ENCODE measurements at regions not wholly inside any gene's neighbourhood (a gene's known extent, or its start where the extent isn't known, plus 50 kb on each side); places are given as distances from the start of the nearest gene placed in this dataset.

DNA sequence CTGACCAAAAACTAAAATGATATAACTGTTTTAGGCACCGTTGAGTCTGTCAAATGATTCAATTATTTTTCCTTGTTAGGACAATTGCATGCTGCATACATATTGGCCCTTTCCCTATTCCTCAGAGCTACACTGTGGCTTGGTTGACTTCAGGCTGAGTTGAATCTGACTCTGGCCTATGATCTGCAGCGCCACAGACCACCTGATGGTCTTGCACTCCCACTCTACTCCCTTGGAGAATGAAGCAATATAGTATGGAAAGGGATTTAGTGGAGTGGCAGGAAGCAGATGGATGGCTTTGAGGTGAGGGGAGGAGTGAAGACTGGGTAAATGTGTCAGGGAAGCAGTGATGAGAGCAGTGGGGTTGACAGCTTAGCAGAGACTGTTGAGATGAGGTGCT is 579.0 kb upstream of the STXBP6 start:
- no peaks in the 10 kb centered on the region for H3K27me3 ChIP-seq (ENCODE audit: insufficient read depth, low read depth, low read length)
- no peak overlapping the region for H3K4me2 ChIP-seq (ENCODE audit: low read length)
- peaks cover 6% of the 10 kb centered on the region for H3F3A ChIP-seq (ENCODE audit: insufficient read depth, low read length, poor library complexity, severe bottlenecking)
- H4K20me1 ChIP-seq (ENCODE audit: insufficient read depth): no peaks in the 10 kb centered on the region
- H3K9me3 ChIP-seq (ENCODE audit: low read length): no peaks in the 10 kb centered on the region
- no peak for TF ChIP-seq RAD21 (conservative IDR thresholded peaks at IDR 0.05)
- TF ChIP-seq EP300 (conservative IDR thresholded peaks at IDR 0.05; ENCODE audit: poor library complexity, severe bottlenecking): no peak
- TF ChIP-seq EZH2 (IDR thresholded peaks at IDR 0.05; ENCODE audit: borderline replicate concordance, insufficient read depth, low read length, poor library complexity, severe bottlenecking): no peak
- no peak for TF ChIP-seq MXI1 (conservative IDR thresholded peaks at IDR 0.05; ENCODE audit: poor library complexity, severe bottlenecking)
- TF ChIP-seq SMC3 (conservative IDR thresholded peaks at IDR 0.05; ENCODE audit: poor library complexity): no peak
- TF ChIP-seq, protein P1, sequence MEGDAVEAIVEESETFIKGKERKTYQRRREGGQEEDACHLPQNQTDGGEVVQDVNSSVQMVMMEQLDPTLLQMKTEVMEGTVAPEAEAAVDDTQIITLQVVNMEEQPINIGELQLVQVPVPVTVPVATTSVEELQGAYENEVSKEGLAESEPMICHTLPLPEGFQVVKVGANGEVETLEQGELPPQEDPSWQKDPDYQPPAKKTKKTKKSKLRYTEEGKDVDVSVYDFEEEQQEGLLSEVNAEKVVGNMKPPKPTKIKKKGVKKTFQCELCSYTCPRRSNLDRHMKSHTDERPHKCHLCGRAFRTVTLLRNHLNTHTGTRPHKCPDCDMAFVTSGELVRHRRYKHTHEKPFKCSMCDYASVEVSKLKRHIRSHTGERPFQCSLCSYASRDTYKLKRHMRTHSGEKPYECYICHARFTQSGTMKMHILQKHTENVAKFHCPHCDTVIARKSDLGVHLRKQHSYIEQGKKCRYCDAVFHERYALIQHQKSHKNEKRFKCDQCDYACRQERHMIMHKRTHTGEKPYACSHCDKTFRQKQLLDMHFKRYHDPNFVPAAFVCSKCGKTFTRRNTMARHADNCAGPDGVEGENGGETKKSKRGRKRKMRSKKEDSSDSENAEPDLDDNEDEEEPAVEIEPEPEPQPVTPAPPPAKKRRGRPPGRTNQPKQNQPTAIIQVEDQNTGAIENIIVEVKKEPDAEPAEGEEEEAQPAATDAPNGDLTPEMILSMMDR (IDR thresholded peaks at IDR 0.05; ENCODE audit: poor library complexity, severe bottlenecking): no peak
- TF ChIP-seq TAF1 (IDR thresholded peaks at IDR 0.05; ENCODE audit: low read depth): no peak
- no peak for TF ChIP-seq POLR2AphosphoS5 (IDR thresholded peaks at IDR 0.05)
- TF ChIP-seq, protein P2, sequence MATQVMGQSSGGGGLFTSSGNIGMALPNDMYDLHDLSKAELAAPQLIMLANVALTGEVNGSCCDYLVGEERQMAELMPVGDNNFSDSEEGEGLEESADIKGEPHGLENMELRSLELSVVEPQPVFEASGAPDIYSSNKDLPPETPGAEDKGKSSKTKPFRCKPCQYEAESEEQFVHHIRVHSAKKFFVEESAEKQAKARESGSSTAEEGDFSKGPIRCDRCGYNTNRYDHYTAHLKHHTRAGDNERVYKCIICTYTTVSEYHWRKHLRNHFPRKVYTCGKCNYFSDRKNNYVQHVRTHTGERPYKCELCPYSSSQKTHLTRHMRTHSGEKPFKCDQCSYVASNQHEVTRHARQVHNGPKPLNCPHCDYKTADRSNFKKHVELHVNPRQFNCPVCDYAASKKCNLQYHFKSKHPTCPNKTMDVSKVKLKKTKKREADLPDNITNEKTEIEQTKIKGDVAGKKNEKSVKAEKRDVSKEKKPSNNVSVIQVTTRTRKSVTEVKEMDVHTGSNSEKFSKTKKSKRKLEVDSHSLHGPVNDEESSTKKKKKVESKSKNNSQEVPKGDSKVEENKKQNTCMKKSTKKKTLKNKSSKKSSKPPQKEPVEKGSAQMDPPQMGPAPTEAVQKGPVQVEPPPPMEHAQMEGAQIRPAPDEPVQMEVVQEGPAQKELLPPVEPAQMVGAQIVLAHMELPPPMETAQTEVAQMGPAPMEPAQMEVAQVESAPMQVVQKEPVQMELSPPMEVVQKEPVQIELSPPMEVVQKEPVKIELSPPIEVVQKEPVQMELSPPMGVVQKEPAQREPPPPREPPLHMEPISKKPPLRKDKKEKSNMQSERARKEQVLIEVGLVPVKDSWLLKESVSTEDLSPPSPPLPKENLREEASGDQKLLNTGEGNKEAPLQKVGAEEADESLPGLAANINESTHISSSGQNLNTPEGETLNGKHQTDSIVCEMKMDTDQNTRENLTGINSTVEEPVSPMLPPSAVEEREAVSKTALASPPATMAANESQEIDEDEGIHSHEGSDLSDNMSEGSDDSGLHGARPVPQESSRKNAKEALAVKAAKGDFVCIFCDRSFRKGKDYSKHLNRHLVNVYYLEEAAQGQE (IDR thresholded peaks at IDR 0.05; ENCODE audit: borderline replicate concordance): no peak
- H3K27ac ChIP-seq (ENCODE audit: low read length): peak overlapping the region; percentile 25
- H3K79me2 ChIP-seq (replicated peaks; ENCODE audit: insufficient read depth, low read length): no peaks in the 10 kb centered on the region
- no peak overlapping the region for H3K9ac ChIP-seq (ENCODE audit: low read length)
- H2AFZ ChIP-seq (ENCODE audit: low read depth, low read length): no peak overlapping the region
- H3K36me3 ChIP-seq (ENCODE audit: insufficient read depth, low read length): no peaks in the 10 kb centered on the region
- H3K9me2 ChIP-seq (ENCODE audit: insufficient read depth, low read length): no peaks in the 10 kb centered on the region
- no peak overlapping the region for H3K4me3 ChIP-seq (ENCODE audit: low read length)

- Histone ChIP-seq H4K20me1 (ENCODE audit: insufficient read depth) (no peaks in the 10 kb centered on the region), H3K9ac (ENCODE audit: low read length) (no peak overlapping the region), H3K9me2 (ENCODE audit: insufficient read depth, low read length) (no peaks in the 10 kb centered on the region), H3K27me3 (ENCODE audit: insufficient read depth, low read depth, low read length) (no peaks in the 10 kb centered on the region), H3K4me2 (ENCODE audit: low read length) (no peak overlapping the region), H3F3A (ENCODE audit: insufficient read depth, low read length, poor library complexity, severe bottlenecking) (peaks cover 6% of the 10 kb centered on the region), H2AFZ (ENCODE audit: low read depth, low read length) (no peak overlapping the region), H3K36me3 (ENCODE audit: insufficient read depth, low read length) (no peaks in the 10 kb centered on the region), H3K9me3 (ENCODE audit: low read length) (no peaks in the 10 kb centered on the region), H3K79me2 (replicated peaks; ENCODE audit: insufficient read depth, low read length) (no peaks in the 10 kb centered on the region), H3K4me3 (ENCODE audit: low read length) (no peak overlapping the region), H3K27ac (ENCODE audit: low read length) (peak overlapping the region; percentile 25)
- TF ChIP-seq, protein P1 (IDR thresholded peaks at IDR 0.05; ENCODE audit: poor library complexity, severe bottlenecking): peak; percentile 52
- TF ChIP-seq POLR2AphosphoS5 (IDR thresholded peaks at IDR 0.05) (peak; percentile 16), EP300 (conservative IDR thresholded peaks at IDR 0.05; ENCODE audit: poor library complexity, severe bottlenecking) (no peak), SMC3 (conservative IDR thresholded peaks at IDR 0.05; ENCODE audit: poor library complexity) (peak; percentile 16)
- TF ChIP-seq, protein P2 (IDR thresholded peaks at IDR 0.05; ENCODE audit: borderline replicate concordance): no peak
These were observed 578.4 kb upstream of the STXBP6 start for GRCh38 chr14:25628390-25628789.
